GM12878 (cell line): ENCODE measurements at regions not wholly inside any gene's neighbourhood (a gene's known extent, or its start where the extent isn't known, plus 50 kb on each side); places are given as distances from the start of the nearest gene placed in this dataset.

Experiments
- ATAC-seq: fragments of 200-7000 bp; cut with Tn5 transposase; 3 replicates; pipeline ENCODE4 v1.9.1; 2020; ENCODE audit warnings: mild to moderate bottlenecking, moderate library complexity
- BruUV-seq: library from RNA; stranded (reverse); fragments of 400-500 nt; replicated peaks from 2 replicates; lab custom pipeline; 2021; lab: Mats Ljungman, UMichigan
- CTCF ChIA-PET: fragments of 300-600 bp; sonication (Branson Sonifier 250); formaldehyde crosslinking; extraction: SDS; loops from one replicate; lab custom pipeline; 2021; ENCODE audit warnings: inconsistent platforms; lab: Yijun Ruan, JAX
- POLR2A ChIA-PET: fragments of 350-600 bp; formaldehyde crosslinking; extraction: SDS; loops from one replicate; lab custom pipeline; 2021; ENCODE audit warnings: inconsistent platforms; lab: Charles Lee
- RAD21 ChIA-PET: fragments of 300-600 bp; sonication (Branson Sonifier 250); formaldehyde crosslinking; loops from one replicate; lab custom pipeline; 2023; ENCODE audit warnings: antibody characterized with exemption; ENCODE audit not compliant: unreplicated experiment; lab: Charles Lee
- SMC1A ChIA-PET: fragments of 300-600 bp; sonication (Branson Sonifier 250); formaldehyde crosslinking; loops from one replicate; lab custom pipeline; 2023; ENCODE audit not compliant: unreplicated experiment, uncharacterized antibody; lab: Charles Lee
- DNase-seq: peaks from one replicate; pipeline ENCODE4 v3.0.0-alpha.2; 2011; ENCODE audit warnings: low read depth, low spot score
- FAIRE-seq: peaks from 3 replicates; lab custom pipeline; 2011; peaks lifted over from hg19 to GRCh38; lab: Jason Lieb, UNC
- H2AFZ ChIP-seq: 2 replicates; pipeline ENCODE4 v1.6.0; 2011; ENCODE audit warnings: low read depth, low read length, control low read depth; ENCODE audit not compliant: control insufficient read depth
- H3K27ac ChIP-seq: 2 replicates; pipeline ENCODE4 v1.5.1; 2011; ENCODE audit warnings: control low read depth; ENCODE audit not compliant: control insufficient read depth, insufficient read depth
- H3K27me3 ChIP-seq, 2 experiments: replicated peaks in 1 of 2; 2 replicates each; pipeline versions ENCODE4 v1.6.0 to v1.6.1; 2011; ENCODE audit warnings: low read length in 1 of 2; ENCODE audit not compliant: control insufficient read depth in 2 of 2, insufficient read depth in 2 of 2
- H3K36me3 ChIP-seq, 2 experiments: 2 replicates each; pipeline ENCODE4 v1.5.1; 2011; ENCODE audit warnings: low read length in 1 of 2; ENCODE audit not compliant: control insufficient read depth in 2 of 2, insufficient read depth in 2 of 2
- H3K4me1 ChIP-seq: 2 replicates; pipeline ENCODE4 v1.6.1; 2011; ENCODE audit warnings: mild to moderate bottlenecking, low read length, moderate library complexity, mixed read lengths; ENCODE audit not compliant: control insufficient read depth, insufficient read depth
- H3K4me2 ChIP-seq: 2 replicates; pipeline ENCODE4 v1.6.0; 2011; ENCODE audit warnings: control low read depth; ENCODE audit not compliant: control insufficient read depth, insufficient read depth
- H3K4me3 ChIP-seq: fragments of 200-600 bp; sonication (generic); 2 replicates; pipeline ENCODE4 v1.5.1; 2016
- H3K79me2 ChIP-seq: 2 replicates; pipeline ENCODE4 v1.6.0; 2011; ENCODE audit warnings: low read length; ENCODE audit not compliant: control insufficient read depth, insufficient read depth
- H3K9ac ChIP-seq: 2 replicates; pipeline ENCODE4 v1.8.0; 2011; ENCODE audit warnings: low read length, control low read depth, mixed read lengths; ENCODE audit not compliant: control insufficient read depth, insufficient read depth
- H3K9me3 ChIP-seq: replicated peaks from 3 replicates; pipeline ENCODE4 v1.5.1; 2011; ENCODE audit warnings: mild to moderate bottlenecking, low read length; ENCODE audit not compliant: control insufficient read depth, insufficient read depth
- H4K20me1 ChIP-seq: 2 replicates; pipeline ENCODE4 v1.6.0; 2011; ENCODE audit not compliant: control insufficient read depth, insufficient read depth
- EZH2 ChIP-seq: IDR thresholded peaks from 2 replicates; pipeline ENCODE4 v1.6.1; 2012; ENCODE audit warnings: low read depth, mild to moderate bottlenecking, control low read depth, inconsistent platforms, low read length, borderline replicate concordance; ENCODE audit not compliant: control insufficient read depth
- MTA3 ChIP-seq: IDR thresholded peaks from 2 replicates; pipeline ENCODE4 v1.6.1; 2012; ENCODE audit warnings: low read length, inconsistent platforms, borderline replicate concordance
- NRF1 ChIP-seq: conservative IDR thresholded peaks from 2 replicates; pipeline ENCODE4 v1.6.1; 2011; ENCODE audit warnings: mild to moderate bottlenecking, low read depth, low read length, improper control_type of control experiment
- ZBTB4 ChIP-seq: fragments of 450-650 bp; formaldehyde crosslinking; IDR thresholded peaks from 2 replicates; pipeline ENCODE4 v1.4.0; 2022; ENCODE audit warnings: mild to moderate bottlenecking, moderate library complexity
- WGBS: methylation state at CpG from one replicate; pipeline ENCODE4 v1.1.6; 2016; ENCODE audit warnings: low lambda C conversion rate; ENCODE audit not compliant: insufficient replicate concordance, insufficient coverage; ENCODE audit errors: missing lambda C conversion rate; 5-methylcytosine and 5-hydroxymethylcytosine counted together
- in situ Hi-C: fragments of 300-500 bp; cut with MboI; formaldehyde crosslinking; loops from 9 replicates; pipeline ENCODE4 v1.14.3; 2018; ENCODE audit warnings: mixed read lengths
- intact Hi-C: fragments of 100-400 bp; cut with micrococcal nuclease; formaldehyde crosslinking; loops from one replicate; pipeline ENCODE4 v1.14.2; 2022; ENCODE audit not compliant: unreplicated experiment

- CTCF ChIA-PET, result no interaction called here
- Histone ChIP-seq H2AFZ (no peak overlapping the region), H3K4me3 (no peak overlapping the region), H3K4me2 (no peak overlapping the region), H3K36me3 (no peaks in the 10 kb centered on the region), H3K9ac (no peak overlapping the region), H4K20me1 (no peaks in the 10 kb centered on the region), H3K27ac (no peak overlapping the region), H3K9me3 (no peaks in the 10 kb centered on the region; the same call in 2 of the 3 replicates), H3K4me1 (no peaks in the 10 kb centered on the region), H3K79me2 (no peaks in the 10 kb centered on the region), H3K27me3 (no peaks in the 10 kb centered on the region)
- FAIRE-seq (no peak), ATAC-seq (no peak), DNase-seq (no peak)
- no TSS peak for BruUV-seq
- TF ChIP-seq EZH2 (no peak), MTA3 (no peak), NRF1 (no peak), ZBTB4 (CRISPR knock-in tag) (no peak)
- RAD21 ChIA-PET, result no interaction called here
- WGBS, result 10% methylated on average over 11 of the region's 13 CpGs
- POLR2A ChIA-PET, result no interaction called here
- in situ Hi-C loops, result no loop called here
- intact Hi-C loops, result no loop called here
- SMC1A ChIA-PET, result no interaction called here
Measured at GRCh38 chr10:133025558-133026090, 62.1 kb upstream of the ADGRA1 start.
